ENCODE measurements at regions not wholly inside any gene's neighbourhood (a gene's known extent, or its start where the extent isn't known, plus 50 kb on each side); places are given as distances from the start of the nearest gene placed in this dataset.
"Not testable (repeated sequence)": the region's sequence is repeated elsewhere in the genome, so short reads cannot be mapped to it uniquely, and the experiment has no call there.

- not testable (repeated sequence) for DNase-seq (ENCODE audit: low read depth in 2 of 2); H3K4me3 ChIP-seq (replicated peaks in 1 of 2; ENCODE audit: low read depth in 2 of 2, low read length in 2 of 2)
Measured at GRCh38 chr1:148228846-148229245, 76.8 kb upstream of the NBPF11 start.

- H3K4me3 ChIP-seq (replicated peaks in 1 of 2; ENCODE audit: low read depth in 2 of 2, low read length in 2 of 2), result not testable (repeated sequence)
Measured at GRCh38 chr1:148222399-148223159, 70.5 kb upstream of the NBPF11 start.

GRCh38 chr1:148221593-148221992, 69.5 kb upstream of the NBPF11 start:
- not testable (repeated sequence) for H3K4me3 ChIP-seq (replicated peaks in 1 of 2; ENCODE audit: low read depth in 2 of 2, low read length in 2 of 2); DNase-seq (ENCODE audit: low read depth in 2 of 2)

More at GRCh38 chr1:148222399-148223159, 70.5 kb upstream of the NBPF11 start:
- DNase-seq (ENCODE audit: low read depth in 2 of 2), result not testable (repeated sequence)

DNA sequence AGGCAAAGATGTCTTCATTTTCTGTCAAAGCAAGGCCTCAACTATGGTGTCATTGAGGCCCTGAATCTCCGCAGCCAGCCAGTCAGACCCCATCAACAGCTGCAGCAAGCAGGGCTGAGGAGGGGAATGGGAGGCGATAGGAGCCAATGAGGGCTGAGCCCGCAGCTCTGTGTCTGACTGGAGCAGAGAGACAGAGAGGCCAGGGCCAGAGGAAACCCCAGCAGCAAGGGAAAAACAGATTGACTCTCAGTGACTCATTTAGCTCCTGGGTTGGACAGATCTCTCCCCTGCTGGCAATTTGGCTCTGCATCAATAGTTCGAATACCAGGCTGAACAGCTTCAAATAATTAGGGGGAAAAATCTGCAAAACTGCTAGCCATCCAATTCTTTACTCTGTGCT, 67.1 kb upstream of the NBPF11 start:
- H3K4me3 ChIP-seq (replicated peaks in 1 of 2; ENCODE audit: low read depth in 2 of 2, low read length in 2 of 2); DNase-seq (ENCODE audit: low read depth in 2 of 2): not testable (repeated sequence)

- not testable (repeated sequence) for H3K4me3 ChIP-seq (replicated peaks in 1 of 2; ENCODE audit: low read depth in 2 of 2, low read length in 2 of 2); DNase-seq (ENCODE audit: low read depth in 2 of 2)
Measured at GRCh38 chr1:148211191-148211590, 59.1 kb upstream of the NBPF11 start.

DNA sequence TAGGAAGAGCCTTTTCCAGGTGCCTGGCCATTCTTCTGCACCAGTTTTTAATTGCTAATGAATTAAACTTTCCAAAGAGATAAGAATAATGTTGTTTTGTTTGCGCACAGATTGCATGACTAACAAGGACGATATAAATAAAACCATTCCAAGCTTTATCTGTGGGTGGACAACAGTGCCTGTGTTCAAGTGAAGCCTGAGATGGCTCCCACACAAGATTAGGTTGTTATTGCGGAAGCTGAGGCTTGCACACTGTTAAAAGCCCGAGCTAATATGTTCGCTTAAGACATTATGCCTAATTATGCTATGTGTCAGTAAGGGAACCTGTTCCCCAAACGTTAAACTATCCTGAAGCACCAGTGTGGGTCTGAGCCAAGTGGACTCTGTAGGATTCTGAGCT, 58.5 kb upstream of the NBPF11 start:
- not testable (repeated sequence) for DNase-seq (ENCODE audit: low read depth in 2 of 2); H3K4me3 ChIP-seq (replicated peaks in 1 of 2; ENCODE audit: low read depth in 2 of 2, low read length in 2 of 2)

DNA sequence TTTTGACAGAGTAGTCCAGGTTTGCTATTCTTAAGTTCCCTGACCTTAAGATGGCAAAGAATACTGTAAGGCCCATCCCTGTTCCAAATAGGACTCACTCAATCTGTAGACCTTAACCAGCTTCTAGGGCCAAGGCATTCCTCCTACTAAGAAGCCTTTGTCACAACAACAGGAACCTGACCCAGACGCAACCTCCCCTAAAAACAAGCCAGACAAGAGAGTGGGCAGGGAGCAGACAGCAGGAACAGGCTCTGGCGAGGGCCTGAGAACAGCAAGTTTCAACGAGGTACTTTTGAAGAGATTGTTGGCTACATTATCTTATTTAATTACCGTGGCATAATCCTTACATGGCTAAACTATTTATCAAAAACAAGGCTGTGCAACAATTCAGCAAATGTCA, 58.1 kb upstream of the NBPF11 start:
- DNase-seq (ENCODE audit: low read depth in 2 of 2); H3K4me3 ChIP-seq (replicated peaks in 1 of 2; ENCODE audit: low read depth in 2 of 2, low read length in 2 of 2): not testable (repeated sequence)

DNA sequence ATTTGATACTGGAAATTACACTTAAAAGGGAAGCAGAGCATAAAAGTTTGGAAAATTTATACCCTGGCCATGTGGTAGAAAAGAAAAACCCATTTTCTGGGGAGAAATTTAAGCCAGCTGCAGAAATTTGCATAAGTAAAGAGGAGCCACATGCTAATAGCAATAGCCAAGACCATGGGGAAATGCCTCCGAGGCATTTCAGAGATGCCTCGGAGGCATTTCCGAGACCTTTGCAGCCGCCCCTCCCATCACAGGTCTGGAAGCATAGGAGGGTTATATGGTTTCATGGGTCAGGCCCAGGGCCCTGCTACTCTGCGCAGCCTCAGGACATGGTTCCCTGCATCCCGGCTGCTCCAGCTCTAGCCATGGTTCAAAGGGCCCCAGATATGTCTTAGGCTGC, 49.9 kb upstream of the NBPF11 start:
- not testable (repeated sequence) for DNase-seq (ENCODE audit: low read depth in 2 of 2); H3K4me3 ChIP-seq (replicated peaks in 1 of 2; ENCODE audit: low read depth in 2 of 2, low read length in 2 of 2)
